ENCODE measurements at regions not wholly inside any gene's neighbourhood (a gene's known extent, or its start where the extent isn't known, plus 50 kb on each side); places are given as distances from the start of the nearest gene placed in this dataset.

- no peaks in the 10 kb centered on the region for H3K4me1 Mint-ChIP-seq (ENCODE audit: low read depth)
- no peak overlapping the region for H3K27ac Mint-ChIP-seq
- H3K9me3 Mint-ChIP-seq (ENCODE audit: low read depth), result no peaks in the 10 kb centered on the region
- no peaks in the 10 kb centered on the region for H3K36me3 Mint-ChIP-seq
- no peak overlapping the region for H3K4me3 Mint-ChIP-seq
- H3K27me3 Mint-ChIP-seq, result peaks cover 8% of the 10 kb centered on the region
Measured at GRCh38 chr10:131790021-131790420, 110.8 kb upstream of the PPP2R2D start.

DNA sequence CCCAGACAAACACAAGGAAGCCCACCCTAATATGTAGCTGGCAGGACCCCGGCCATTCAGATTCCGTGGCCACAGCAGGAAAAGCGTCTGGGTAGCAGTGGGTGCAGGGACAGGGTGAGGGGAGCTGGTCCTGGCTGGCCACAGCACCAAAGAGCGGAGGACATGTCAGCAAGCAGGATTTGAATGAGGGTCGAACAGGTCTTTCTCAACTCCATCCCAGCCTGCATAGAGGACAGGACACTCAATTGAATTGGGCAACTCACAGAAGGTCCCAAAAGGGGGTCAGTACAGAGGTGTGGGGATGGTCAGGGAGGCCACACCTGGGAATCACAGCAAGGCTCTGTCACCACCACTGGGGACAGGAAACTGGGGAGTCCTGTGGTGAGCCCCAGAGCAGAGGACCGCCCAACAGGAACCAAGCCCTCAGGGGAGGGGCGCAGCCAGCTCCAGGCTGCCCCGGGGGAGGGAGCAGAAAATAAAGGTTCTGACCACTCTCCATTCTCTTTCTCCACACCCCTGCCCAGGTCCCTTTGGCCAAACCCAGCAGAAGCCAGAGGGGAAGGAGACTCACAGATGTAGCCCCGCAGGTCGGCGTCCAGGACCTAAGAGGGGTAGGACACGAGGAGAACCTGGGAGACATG lies 108.7 kb upstream of the PPP2R2D start:
- peaks cover 2% of the 10 kb centered on the region for H3K9me3 Mint-ChIP-seq (ENCODE audit: low read depth)

DNA sequence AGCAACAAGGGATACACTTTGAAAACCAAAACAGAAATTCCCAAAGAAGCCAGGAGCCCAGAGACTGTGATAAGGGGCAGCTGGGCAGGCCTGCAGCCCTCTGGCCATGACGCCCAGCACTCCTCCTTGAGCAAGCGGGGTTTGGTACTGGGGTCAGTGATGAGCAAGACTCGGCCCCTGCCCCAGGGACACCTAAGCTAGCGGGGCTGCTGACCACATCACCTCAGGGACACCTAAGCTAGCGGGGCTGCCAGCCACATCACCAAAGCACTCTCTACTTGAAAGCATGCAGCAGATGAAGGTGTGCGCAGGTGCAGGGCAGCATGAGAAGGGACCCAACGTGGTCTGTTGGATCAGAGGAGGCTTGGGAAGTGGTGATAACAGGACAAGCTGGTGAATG lies 108.0 kb upstream of the PPP2R2D start:
- no peaks in the 10 kb centered on the region for H3K4me1 Mint-ChIP-seq (ENCODE audit: low read depth)
- no peak overlapping the region for H3K4me3 Mint-ChIP-seq
- peaks cover 7% of the 10 kb centered on the region for H3K27me3 Mint-ChIP-seq
- no peaks in the 10 kb centered on the region for H3K36me3 Mint-ChIP-seq
- no peak overlapping the region for H3K27ac Mint-ChIP-seq
- H3K9me3 Mint-ChIP-seq (ENCODE audit: low read depth), result peaks cover 3% of the 10 kb centered on the region

More for the DNA sequence above, 108.7 kb upstream of the PPP2R2D start:
- no peaks in the 10 kb centered on the region for H3K36me3 Mint-ChIP-seq
- no peak overlapping the region for H3K4me3 Mint-ChIP-seq
- H3K27me3 Mint-ChIP-seq, result peaks cover 9% of the 10 kb centered on the region
- no peak overlapping the region for H3K27ac Mint-ChIP-seq
- H3K4me1 Mint-ChIP-seq (ENCODE audit: low read depth), result no peaks in the 10 kb centered on the region

DNA sequence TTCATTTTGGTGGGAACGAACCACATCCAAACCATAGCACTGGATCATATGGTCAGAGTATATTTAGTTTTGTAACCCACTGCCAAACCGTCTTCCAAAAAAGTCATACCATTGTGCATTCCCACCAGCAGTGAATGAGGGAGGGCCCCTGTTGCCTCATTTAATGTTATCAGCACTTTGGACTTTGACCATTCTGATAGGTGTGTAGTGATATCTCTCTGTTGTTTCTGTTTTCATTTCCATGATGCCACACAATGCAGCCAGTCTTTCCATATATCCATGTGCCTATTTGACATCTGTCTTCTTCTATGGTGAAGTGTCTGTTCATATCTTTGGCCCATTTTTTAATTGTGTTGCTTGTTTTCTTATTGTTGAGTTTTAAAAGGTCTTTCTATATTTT lies 105.0 kb upstream of the PPP2R2D start:
- Mint-ChIP-seq H3K27me3 (peaks cover 13% of the 10 kb centered on the region), H3K36me3 (peaks cover 3% of the 10 kb centered on the region), H3K27ac (no peak overlapping the region), H3K4me1 (ENCODE audit: low read depth) (no peaks in the 10 kb centered on the region), H3K4me3 (no peak overlapping the region), H3K9me3 (ENCODE audit: low read depth) (peaks cover 20% of the 10 kb centered on the region)

- Mint-ChIP-seq H3K4me1 (ENCODE audit: low read depth) (no peaks in the 10 kb centered on the region), H3K9me3 (ENCODE audit: low read depth) (peaks cover 20% of the 10 kb centered on the region), H3K27ac (no peak overlapping the region), H3K36me3 (peaks cover 3% of the 10 kb centered on the region), H3K27me3 (peaks cover 13% of the 10 kb centered on the region), H3K4me3 (no peak overlapping the region)
Measured at GRCh38 chr10:131797626-131798025, 103.2 kb upstream of the PPP2R2D start.

- H3K27me3 Mint-ChIP-seq, result peaks cover 11% of the 10 kb centered on the region
- peaks cover 20% of the 10 kb centered on the region for H3K9me3 Mint-ChIP-seq (ENCODE audit: low read depth)
- peaks cover 3% of the 10 kb centered on the region for H3K36me3 Mint-ChIP-seq
- no peaks in the 10 kb centered on the region for H3K4me1 Mint-ChIP-seq (ENCODE audit: low read depth)
- no peak overlapping the region for H3K4me3 Mint-ChIP-seq
- no peak overlapping the region for H3K27ac Mint-ChIP-seq
Measured at GRCh38 chr10:131799429-131799828, 101.4 kb upstream of the PPP2R2D start.

DNA sequence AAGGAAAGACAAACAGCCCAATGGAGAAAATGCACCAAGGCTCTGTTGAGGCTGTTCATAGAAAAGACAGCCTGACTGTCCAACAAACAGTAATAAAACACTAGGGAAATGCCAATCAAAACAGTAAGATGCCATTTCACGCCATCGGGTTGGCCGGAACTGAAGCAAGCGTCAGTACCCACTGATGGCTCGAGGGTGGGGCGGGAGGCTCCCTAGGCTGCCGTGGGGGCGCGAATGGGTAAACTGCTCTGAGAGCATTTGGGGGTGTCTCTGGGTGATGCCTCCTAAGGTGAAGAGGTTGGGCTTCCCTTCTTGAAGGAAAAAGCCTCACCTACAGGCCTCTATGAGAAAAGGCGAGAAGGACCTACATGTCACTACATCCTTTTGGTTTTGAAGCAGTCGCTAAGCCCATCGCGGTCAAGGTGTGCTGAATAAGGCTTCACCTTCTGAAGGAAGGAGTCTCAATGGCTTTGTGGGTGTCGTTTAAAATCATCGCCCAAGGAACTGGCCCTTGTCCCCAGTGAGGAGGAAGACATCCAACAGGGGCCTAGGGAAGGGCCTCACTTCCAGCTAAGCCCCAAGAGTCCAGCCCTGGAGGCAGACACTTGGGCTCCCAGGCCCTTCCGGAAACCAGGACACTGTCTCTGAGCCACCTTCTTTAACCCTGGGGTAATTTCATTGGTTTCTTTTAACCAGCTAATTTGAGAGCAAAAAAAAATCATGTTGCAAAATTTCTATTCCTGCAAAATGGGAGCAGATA lies 98.5 kb upstream of the PPP2R2D start:
- Mint-ChIP-seq H3K4me3 (no peak overlapping the region), H3K9me3 (ENCODE audit: low read depth) (peaks cover 17% of the 10 kb centered on the region), H3K27me3 (peaks cover 6% of the 10 kb centered on the region), H3K27ac (no peak overlapping the region), H3K4me1 (ENCODE audit: low read depth) (no peaks in the 10 kb centered on the region), H3K36me3 (peaks cover 3% of the 10 kb centered on the region)

DNA sequence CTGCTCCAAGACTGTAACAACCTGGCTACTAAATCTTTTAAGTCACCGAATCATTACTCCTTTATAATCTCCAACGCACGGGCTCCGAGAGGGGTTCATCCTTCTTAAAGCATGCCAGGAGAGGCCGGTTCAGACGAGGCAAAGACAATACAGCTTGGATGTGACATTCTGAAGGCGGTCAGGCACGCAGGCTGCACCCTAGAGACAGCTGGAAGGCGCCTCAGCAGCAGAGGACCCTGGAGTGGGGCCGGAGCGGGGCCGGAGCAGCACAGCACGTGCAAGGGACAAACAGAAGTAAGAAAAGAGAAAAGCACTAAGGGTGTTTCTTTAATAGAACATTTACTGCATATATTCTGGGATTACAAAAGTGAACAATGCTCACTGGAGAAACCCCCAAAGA lies 97.8 kb upstream of the PPP2R2D start:
- no peak overlapping the region for H3K4me3 Mint-ChIP-seq
- no peak overlapping the region for H3K27ac Mint-ChIP-seq
- H3K36me3 Mint-ChIP-seq, result peaks cover 3% of the 10 kb centered on the region
- H3K4me1 Mint-ChIP-seq (ENCODE audit: low read depth), result no peaks in the 10 kb centered on the region
- H3K27me3 Mint-ChIP-seq, result peaks cover 5% of the 10 kb centered on the region
- H3K9me3 Mint-ChIP-seq (ENCODE audit: low read depth), result peaks cover 16% of the 10 kb centered on the region

- peaks cover 3% of the 10 kb centered on the region for H3K36me3 Mint-ChIP-seq
- no peak overlapping the region for H3K4me3 Mint-ChIP-seq
- no peaks in the 10 kb centered on the region for H3K4me1 Mint-ChIP-seq (ENCODE audit: low read depth)
- H3K27ac Mint-ChIP-seq, result no peak overlapping the region
- peaks cover 3% of the 10 kb centered on the region for H3K27me3 Mint-ChIP-seq
- H3K9me3 Mint-ChIP-seq (ENCODE audit: low read depth), result peaks cover 10% of the 10 kb centered on the region
Measured at GRCh38 chr10:131803860-131804425, 96.9 kb upstream of the PPP2R2D start.

GRCh38 chr10:131804551-131805295 lies 96.1 kb upstream of the PPP2R2D start:
- no peak overlapping the region for H3K4me3 Mint-ChIP-seq
- peaks cover 7% of the 10 kb centered on the region for H3K27me3 Mint-ChIP-seq
- H3K9me3 Mint-ChIP-seq (ENCODE audit: low read depth), result peaks cover 5% of the 10 kb centered on the region
- H3K36me3 Mint-ChIP-seq, result peaks cover 3% of the 10 kb centered on the region
- no peak overlapping the region for H3K27ac Mint-ChIP-seq
- H3K4me1 Mint-ChIP-seq (ENCODE audit: low read depth), result no peaks in the 10 kb centered on the region

- no peaks in the 10 kb centered on the region for H3K4me1 Mint-ChIP-seq (ENCODE audit: low read depth)
- H3K27me3 Mint-ChIP-seq, result peaks cover 5% of the 10 kb centered on the region
- no peak overlapping the region for H3K4me3 Mint-ChIP-seq
- H3K36me3 Mint-ChIP-seq, result no peaks in the 10 kb centered on the region
- H3K9me3 Mint-ChIP-seq (ENCODE audit: low read depth), result no peaks in the 10 kb centered on the region
- H3K27ac Mint-ChIP-seq, result no peak overlapping the region
Measured at GRCh38 chr10:131805696-131806095, 95.1 kb upstream of the PPP2R2D start.

- peaks cover 5% of the 10 kb centered on the region for H3K27me3 Mint-ChIP-seq
Measured at GRCh38 chr10:131806146-131806545, 94.7 kb upstream of the PPP2R2D start.

DNA sequence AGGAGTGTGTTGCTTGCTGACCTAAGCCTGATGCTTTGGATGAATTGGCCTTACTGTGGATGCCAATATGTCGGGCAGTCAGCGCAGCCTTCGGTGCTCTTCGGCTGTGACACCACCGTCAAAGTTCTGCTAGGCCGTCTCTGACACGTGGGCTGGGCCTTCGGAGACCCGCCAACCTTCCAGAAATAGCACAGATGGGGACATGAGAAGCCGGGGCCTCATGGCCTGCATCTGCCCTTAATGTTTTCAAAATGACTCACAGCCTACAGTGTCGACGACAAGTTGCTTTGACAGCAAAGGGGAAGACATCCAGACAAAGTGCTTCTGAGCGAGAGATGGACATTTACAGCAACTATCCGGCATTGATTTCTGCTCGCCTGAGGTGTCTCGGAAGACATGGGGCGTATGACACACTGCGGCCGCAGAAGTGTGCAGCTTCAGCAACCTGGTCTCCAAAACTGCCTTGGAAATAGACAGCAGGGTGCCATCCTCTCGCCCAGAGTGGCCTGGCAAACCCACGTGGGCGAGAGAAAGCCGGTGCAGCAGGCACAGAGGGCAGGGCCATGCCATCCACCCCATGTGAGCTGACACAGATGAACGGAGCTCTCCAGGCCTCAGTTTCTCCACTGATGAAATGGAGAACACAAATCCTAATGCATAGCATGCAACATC lies 94.0 kb upstream of the PPP2R2D start:
- H3K27ac Mint-ChIP-seq, result no peak overlapping the region
- H3K4me1 Mint-ChIP-seq (ENCODE audit: low read depth), result no peaks in the 10 kb centered on the region
- H3K9me3 Mint-ChIP-seq (ENCODE audit: low read depth), result no peaks in the 10 kb centered on the region
- H3K36me3 Mint-ChIP-seq, result no peaks in the 10 kb centered on the region
- no peak overlapping the region for H3K4me3 Mint-ChIP-seq
- H3K27me3 Mint-ChIP-seq, result peaks cover 5% of the 10 kb centered on the region

More at GRCh38 chr10:131806146-131806545, 94.7 kb upstream of the PPP2R2D start:
- Mint-ChIP-seq H3K4me1 (ENCODE audit: low read depth) (no peaks in the 10 kb centered on the region), H3K36me3 (no peaks in the 10 kb centered on the region), H3K9me3 (ENCODE audit: low read depth) (no peaks in the 10 kb centered on the region), H3K27ac (no peak overlapping the region), H3K4me3 (no peak overlapping the region)

DNA sequence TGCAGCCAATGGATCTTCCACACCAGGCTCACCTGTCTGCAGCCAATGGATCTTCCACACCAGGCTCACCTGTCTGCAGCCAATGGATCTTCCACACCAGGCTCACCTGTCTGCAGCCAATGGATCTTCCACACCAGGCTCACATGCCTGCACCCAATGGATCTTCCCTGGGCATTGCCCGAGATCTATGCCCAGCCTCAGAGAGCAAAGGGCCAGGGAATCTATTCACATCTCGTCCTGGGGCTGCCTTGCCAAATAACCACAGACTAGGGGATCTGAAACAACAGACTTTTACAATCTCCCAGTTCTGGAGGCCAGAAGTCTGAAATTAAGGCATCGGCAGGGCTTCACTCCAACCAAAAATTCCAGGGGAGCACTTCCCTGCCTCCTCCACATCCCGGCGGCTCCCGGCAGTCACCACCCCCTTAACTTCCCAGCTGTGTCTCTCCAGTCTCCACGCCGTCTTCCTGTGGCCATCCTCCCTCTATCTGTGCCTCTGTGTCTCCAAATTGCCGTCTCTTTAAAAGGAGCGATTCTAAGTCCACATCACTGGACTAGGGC lies 92.4 kb upstream of the PPP2R2D start:
- peaks cover 5% of the 10 kb centered on the region for H3K27me3 Mint-ChIP-seq
- H3K9me3 Mint-ChIP-seq (ENCODE audit: low read depth), result no peaks in the 10 kb centered on the region

More for the DNA sequence above, 92.4 kb upstream of the PPP2R2D start:
- Mint-ChIP-seq H3K27ac (no peak overlapping the region), H3K4me3 (no peak overlapping the region), H3K4me1 (ENCODE audit: low read depth) (no peaks in the 10 kb centered on the region), H3K36me3 (no peaks in the 10 kb centered on the region)

All from activated naive CD8-positive, alpha-beta T cell (primary cell).